HCT116 (cell line): ENCODE measurements at regions not wholly inside any gene's neighbourhood (a gene's known extent, or its start where the extent isn't known, plus 50 kb on each side); places are given as distances from the start of the nearest gene placed in this dataset.

Experiments
- ATAC-seq: fragments of 200-7000 bp; cut with Tn5 transposase; 2 replicates; pipeline ENCODE4 v1.9.1; 2020; ENCODE audit warnings: mild to moderate bottlenecking, moderate library complexity
- BruUV-seq: library from RNA; stranded (reverse); fragments of 400-500 nt; replicated peaks from 2 replicates; lab custom pipeline; 2021; lab: Mats Ljungman, UMichigan
- CTCF ChIA-PET: fragments of 300-600 bp; sonication (Branson Sonifier 250); formaldehyde crosslinking; loops from one replicate; lab custom pipeline; 2021; ENCODE audit warnings: antibody characterized with exemption; lab: Charles Lee
- POLR2A ChIA-PET: fragments of 300-600, 350-600 bp; sonication (Branson Sonifier 250); formaldehyde crosslinking; loops from one replicate; lab custom pipeline; 2021; ENCODE audit warnings: antibody characterized with exemption; lab: Charles Lee
- RAD21 ChIA-PET, 2 experiments: fragments of 300-600 bp; sonication (Branson Sonifier 250); formaldehyde crosslinking; loops; one replicate each; lab custom pipeline; 2023; ENCODE audit warnings: low total read pairs in 2 of 2; ENCODE audit not compliant: uncharacterized antibody in 2 of 2, unreplicated experiment in 2 of 2, low non-redundant PET in 1 of 2; lab: Charles Lee
- DNase-seq: peaks from one replicate; pipeline ENCODE4 v3.0.0-alpha.2; 2010; ENCODE audit warnings: low read depth, low spot score
- H2AFZ ChIP-seq: fragments of 200-600 bp; shearing (Covaris generic), sonication (generic); 2 replicates; pipeline ENCODE4 v1.6.1; 2017; ENCODE audit warnings: low read depth, mixed run types, mixed read lengths, antibody characterized with exemption, low read length; ENCODE audit not compliant: poor library complexity, severe bottlenecking
- H3K27ac ChIP-seq: 2 replicates; pipeline ENCODE4 v1.5.1; 2012; ENCODE audit warnings: low read depth, low read length
- H3K27me3 ChIP-seq: fragments of 200-600 bp; sonication (generic); 2 replicates; pipeline ENCODE4 v1.6.1; 2016; ENCODE audit warnings: mixed run types, low read length, mixed read lengths; ENCODE audit not compliant: insufficient read depth
- H3K36me3 ChIP-seq, 2 experiments: fragments of 200-500 bp in 1 of 2; fragments of 200-600 bp in 1 of 2; sonication (Bioruptor generic) in 1 of 2; sonication (generic) in 1 of 2; 2 replicates each; pipeline versions ENCODE4 v1.5.1 to v1.6.1; 2014 to 2016; ENCODE audit warnings: low read length in 2 of 2, inconsistent platforms in 1 of 2, mixed read lengths in 1 of 2, mixed run types in 1 of 2; ENCODE audit not compliant: insufficient read depth in 2 of 2, control insufficient read depth in 1 of 2
- H3K4me1 ChIP-seq, 2 experiments: fragments of 200-600 bp in 1 of 2; sonication (generic) in 1 of 2; 2 replicates each; pipeline versions ENCODE4 v1.5.1 to v1.6.1; 2012 to 2017; ENCODE audit warnings: low read length in 2 of 2, inconsistent platforms in 1 of 2, mild to moderate bottlenecking in 1 of 2, mixed read lengths in 1 of 2, mixed run types in 1 of 2, moderate library complexity in 1 of 2; ENCODE audit not compliant: insufficient read depth in 2 of 2, control insufficient read depth in 1 of 2
- H3K4me2 ChIP-seq: fragments of 200-600 bp; sonication (generic); 2 replicates; pipeline ENCODE4 v1.6.1; 2017; ENCODE audit warnings: mixed run types, low read length, mixed read lengths
- H3K4me3 ChIP-seq, 2 experiments: fragments of 200-600 bp in 1 of 2; sonication (generic) in 1 of 2; replicated peaks in 1 of 2; 2 replicates each; pipeline ENCODE4 v1.5.1; 2011 to 2016; ENCODE audit warnings: low read length in 2 of 2, control low read depth in 1 of 2, low read depth in 1 of 2, mild to moderate bottlenecking in 1 of 2, mixed read lengths in 1 of 2, mixed run types in 1 of 2
- H3K79me2 ChIP-seq: fragments of 200-600 bp; sonication (generic); 2 replicates; pipeline ENCODE4 v1.6.1; 2017; ENCODE audit warnings: mild to moderate bottlenecking, mixed run types, low read length, moderate library complexity, mixed read lengths; ENCODE audit not compliant: insufficient read depth
- H3K9ac ChIP-seq: fragments of 200-600 bp; sonication (generic); 2 replicates; pipeline ENCODE4 v1.6.1; 2016; ENCODE audit warnings: low read length, mixed read lengths
- H3K9me2 ChIP-seq: fragments of 200-600 bp; sonication (generic), shearing (Covaris generic); 2 replicates; pipeline ENCODE4 v1.6.1; 2017; ENCODE audit warnings: mixed run types, mild to moderate bottlenecking, moderate library complexity; ENCODE audit not compliant: insufficient read depth
- H3K9me3 ChIP-seq, 2 experiments: fragments of 200-500 bp in 1 of 2; fragments of 200-600 bp in 1 of 2; sonication (Bioruptor generic) in 1 of 2; sonication (generic) in 1 of 2; 2 replicates each; pipeline ENCODE4 v1.6.1; 2014 to 2017; ENCODE audit warnings: low read length in 2 of 2, mixed read lengths in 2 of 2, inconsistent platforms in 1 of 2, low read depth in 1 of 2, mild to moderate bottlenecking in 1 of 2, mixed run types in 1 of 2, moderate library complexity in 1 of 2; ENCODE audit not compliant: control insufficient read depth in 1 of 2, insufficient read depth in 1 of 2
- H4K20me1 ChIP-seq: fragments of 200-600 bp; sonication (generic), shearing (Covaris generic); 2 replicates; pipeline ENCODE4 v1.6.1; 2017; ENCODE audit warnings: mixed run types, mild to moderate bottlenecking, moderate library complexity; ENCODE audit not compliant: insufficient read depth
- EZH2phosphoT487 ChIP-seq: fragments of 200-600 bp; IDR thresholded peaks from 2 replicates; pipeline ENCODE4 v1.6.1; 2018; ENCODE audit warnings: antibody characterized with exemption, borderline replicate concordance
- POLR2AphosphoS5 ChIP-seq: IDR thresholded peaks from 2 replicates; pipeline ENCODE4 v1.6.1; 2011; ENCODE audit warnings: mild to moderate bottlenecking, low read depth, low read length, moderate library complexity
- RAD21 ChIP-seq: IDR thresholded peaks from 2 replicates; pipeline ENCODE4 v1.6.1; 2012; ENCODE audit warnings: low read depth, mild to moderate bottlenecking
- REST ChIP-seq: IDR thresholded peaks from 2 replicates; pipeline ENCODE4 v1.6.1; 2012; ENCODE audit warnings: low read depth
- ZBTB33 ChIP-seq: IDR thresholded peaks from 2 replicates; pipeline ENCODE4 v1.6.1; 2011; ENCODE audit warnings: mild to moderate bottlenecking, low read length, moderate library complexity; ENCODE audit not compliant: insufficient replicate concordance; ENCODE audit errors: extremely low read depth
- ZNF274 ChIP-seq: fragments of 200-500 bp; sonication (Bioruptor generic); IDR thresholded peaks from 2 replicates; pipeline ENCODE4 v1.6.1; 2014; ENCODE audit warnings: mild to moderate bottlenecking, low read depth, low read length, inconsistent platforms
- intact Hi-C: fragments of 100-400 bp; cut with micrococcal nuclease; formaldehyde crosslinking; loops from 2 replicates; pipeline ENCODE4 v1.10.0; 2022

GRCh38 chr9:91099436-91099835 lies 262.3 kb downstream of the AUH start:
- Histone ChIP-seq H3K27ac (peak overlapping the region; percentile 18; the same call in 1 of the 2 replicates), H2AFZ (peak overlapping the region; percentile 40), H3K36me3 (no peaks in the 10 kb centered on the region), H3K9me3 (no peaks in the 10 kb centered on the region), H3K4me1 (peaks cover 25 to 44% of the 10 kb centered on the region in 2 experiments), H3K9me2 (no peaks in the 10 kb centered on the region), H4K20me1 (no peaks in the 10 kb centered on the region), H3K27me3 (no peaks in the 10 kb centered on the region), H3K4me3 (peak overlapping the region in 1 of 2 experiments; percentile 0; a peak in 1 of 4 replicates), H3K4me2 (peak overlapping the region; percentile 61), H3K9ac (no peak overlapping the region), H3K79me2 (no peaks in the 10 kb centered on the region)
- TF ChIP-seq POLR2AphosphoS5 (no peak), ZBTB33 (no peak), RAD21 (no peak), REST (no peak), EZH2phosphoT487 (no peak), ZNF274 (no peak)
- ChIA-PET RAD21 (interaction anchor here in 1 of 2 experiments (1.2 kb wide), 1 partner anchor 91 kb away, joined by 6 read pairs; no protein-coding TSS in a partner anchor), POLR2A (interaction anchor here (1.0 to 1.2 kb wide), 3 partner anchors 13 to 324 kb away, joined by 3 to 5 read pairs (median 3); partner anchors contain the start of gene NFIL3), CTCF (interaction anchor here (0.9 to 1.2 kb wide), 2 partner anchors 10 to 327 kb away, joined by 3 read pairs; no protein-coding TSS in a partner anchor)
- ATAC-seq = no peak
- no TSS peak for BruUV-seq
- intact Hi-C loops = no loop called here
- no peak for DNase-seq
